BE2C (cell line): ENCODE measurements at regions not wholly inside any gene's neighbourhood (a gene's known extent, or its start where the extent isn't known, plus 50 kb on each side); places are given as distances from the start of the nearest gene placed in this dataset.

Experiments used
- DNase-seq: peaks from one replicate; pipeline ENCODE4 v3.0.0-alpha.2; 2020
- H3K27me3 ChIP-seq: fragments of 250-450 bp; sonication (Bioruptor Pico); 2 replicates; pipeline ENCODE4 v1.5.1; 2020; ENCODE audit warnings: mild to moderate bottlenecking
- H3K36me3 ChIP-seq: fragments of 250-450 bp; sonication (Bioruptor Pico); 2 replicates; pipeline ENCODE4 v1.5.1; 2020; ENCODE audit warnings: mild to moderate bottlenecking
- H3K4me1 ChIP-seq: fragments of 250-450 bp; sonication (Bioruptor Pico); 2 replicates; pipeline ENCODE4 v1.5.1; 2020
- H3K4me3 ChIP-seq: 2 replicates; pipeline ENCODE4 v1.5.1; 2011; ENCODE audit warnings: low read depth, low read length
- H3K9me3 ChIP-seq: fragments of 250-450 bp; sonication (Bioruptor Pico); 2 replicates; pipeline ENCODE4 v1.5.1; 2020
- TF ChIP-seq, protein P1 (sequence below): IDR thresholded peaks from 2 replicates; pipeline ENCODE4 v1.5.1; 2012; ENCODE audit warnings: mild to moderate bottlenecking, low read depth, low read length

DNA sequence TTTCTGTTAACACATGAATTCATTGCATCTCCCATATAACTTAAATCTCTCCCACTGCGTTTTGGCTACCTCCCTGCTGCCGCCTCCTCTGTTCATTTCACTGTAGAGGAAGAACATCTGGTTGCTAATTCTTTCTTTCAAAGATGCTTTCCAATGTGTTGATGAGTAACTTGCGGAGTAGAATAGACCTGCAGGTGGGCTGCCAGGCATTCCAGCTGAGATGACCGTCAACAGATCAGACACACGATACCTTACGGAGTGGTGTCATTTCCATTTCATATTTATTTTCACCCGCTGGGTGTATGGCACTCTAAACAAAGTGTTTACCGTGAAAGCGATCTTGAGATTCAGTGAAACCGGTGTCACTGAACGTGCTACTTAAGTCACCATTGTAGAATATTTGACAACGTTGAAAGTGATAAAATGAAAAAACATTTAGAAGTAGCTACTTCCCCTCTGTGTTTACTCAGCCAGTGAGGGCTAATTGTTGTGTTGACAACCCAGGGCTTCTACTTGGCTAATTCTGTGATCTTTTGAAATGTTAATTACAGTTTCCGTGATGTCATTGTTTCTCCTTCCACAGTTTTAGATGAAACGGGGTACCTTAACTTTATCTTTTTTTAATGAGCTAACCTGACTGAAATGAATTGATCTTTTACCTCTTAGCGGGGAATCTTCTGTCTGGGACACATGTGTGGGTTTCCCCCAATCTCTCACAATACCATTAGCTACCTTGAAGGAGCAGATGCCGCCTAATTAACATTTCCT, 228.5 kb upstream of the ARGLU1 start:
- H3K36me3 ChIP-seq, result no peaks in the 10 kb centered on the region
- H3K9me3 ChIP-seq, result no peaks in the 10 kb centered on the region
- no peaks in the 10 kb centered on the region for H3K27me3 ChIP-seq
- no peaks in the 10 kb centered on the region for H3K4me1 ChIP-seq
- DNase-seq, result no peak
- H3K4me3 ChIP-seq, result no peak overlapping the region
- TF ChIP-seq, protein P1, sequence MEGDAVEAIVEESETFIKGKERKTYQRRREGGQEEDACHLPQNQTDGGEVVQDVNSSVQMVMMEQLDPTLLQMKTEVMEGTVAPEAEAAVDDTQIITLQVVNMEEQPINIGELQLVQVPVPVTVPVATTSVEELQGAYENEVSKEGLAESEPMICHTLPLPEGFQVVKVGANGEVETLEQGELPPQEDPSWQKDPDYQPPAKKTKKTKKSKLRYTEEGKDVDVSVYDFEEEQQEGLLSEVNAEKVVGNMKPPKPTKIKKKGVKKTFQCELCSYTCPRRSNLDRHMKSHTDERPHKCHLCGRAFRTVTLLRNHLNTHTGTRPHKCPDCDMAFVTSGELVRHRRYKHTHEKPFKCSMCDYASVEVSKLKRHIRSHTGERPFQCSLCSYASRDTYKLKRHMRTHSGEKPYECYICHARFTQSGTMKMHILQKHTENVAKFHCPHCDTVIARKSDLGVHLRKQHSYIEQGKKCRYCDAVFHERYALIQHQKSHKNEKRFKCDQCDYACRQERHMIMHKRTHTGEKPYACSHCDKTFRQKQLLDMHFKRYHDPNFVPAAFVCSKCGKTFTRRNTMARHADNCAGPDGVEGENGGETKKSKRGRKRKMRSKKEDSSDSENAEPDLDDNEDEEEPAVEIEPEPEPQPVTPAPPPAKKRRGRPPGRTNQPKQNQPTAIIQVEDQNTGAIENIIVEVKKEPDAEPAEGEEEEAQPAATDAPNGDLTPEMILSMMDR, result no peak

GRCh38 chr13:106795847-106796246, 227.9 kb upstream of the ARGLU1 start:
- Histone ChIP-seq H3K4me3 (no peak overlapping the region), H3K9me3 (no peaks in the 10 kb centered on the region), H3K4me1 (no peaks in the 10 kb centered on the region), H3K27me3 (no peaks in the 10 kb centered on the region), H3K36me3 (no peaks in the 10 kb centered on the region)
- TF ChIP-seq, protein P1, result no peak
- DNase-seq, result no peak

DNA sequence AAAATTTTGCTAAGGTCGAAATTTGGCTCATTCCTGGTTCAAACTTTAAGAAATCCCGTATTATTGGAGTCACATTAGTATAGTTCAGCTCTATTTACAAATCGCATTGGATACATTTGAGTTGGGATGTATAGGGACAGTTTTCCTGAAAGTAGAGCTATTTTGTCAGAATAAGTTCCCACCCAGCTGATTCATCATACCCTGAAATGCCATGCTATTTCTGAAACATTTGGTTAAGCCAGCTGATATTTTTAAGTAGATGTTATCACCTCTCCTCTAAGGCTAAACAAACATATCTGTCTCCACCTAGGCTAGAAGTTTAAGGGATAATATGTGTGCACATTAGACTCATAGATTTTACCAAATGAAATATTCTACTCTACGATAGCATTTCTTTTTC, 226.2 kb upstream of the ARGLU1 start:
- Histone ChIP-seq H3K27me3 (no peaks in the 10 kb centered on the region), H3K4me3 (no peak overlapping the region), H3K9me3 (no peaks in the 10 kb centered on the region), H3K4me1 (no peaks in the 10 kb centered on the region), H3K36me3 (no peaks in the 10 kb centered on the region)
- DNase-seq, result no peak
- TF ChIP-seq, protein P1, result no peak

- Histone ChIP-seq H3K9me3 (no peaks in the 10 kb centered on the region), H3K4me1 (no peaks in the 10 kb centered on the region), H3K27me3 (0 out of 2 replicates have a peak, but pooled peaks cover 3% of the 10 kb centered on the region), H3K4me3 (no peak overlapping the region), H3K36me3 (no peaks in the 10 kb centered on the region)
- TF ChIP-seq, protein P1, result no peak
- DNase-seq, result no peak
These were observed 222.0 kb upstream of the ARGLU1 start for GRCh38 chr13:106789911-106790310.

- TF ChIP-seq, protein P1, result no peak
- no peak for DNase-seq
- H3K36me3 ChIP-seq, result no peaks in the 10 kb centered on the region
These were observed 218.1 kb upstream of the ARGLU1 start for GRCh38 chr13:106786006-106786563.

DNA sequence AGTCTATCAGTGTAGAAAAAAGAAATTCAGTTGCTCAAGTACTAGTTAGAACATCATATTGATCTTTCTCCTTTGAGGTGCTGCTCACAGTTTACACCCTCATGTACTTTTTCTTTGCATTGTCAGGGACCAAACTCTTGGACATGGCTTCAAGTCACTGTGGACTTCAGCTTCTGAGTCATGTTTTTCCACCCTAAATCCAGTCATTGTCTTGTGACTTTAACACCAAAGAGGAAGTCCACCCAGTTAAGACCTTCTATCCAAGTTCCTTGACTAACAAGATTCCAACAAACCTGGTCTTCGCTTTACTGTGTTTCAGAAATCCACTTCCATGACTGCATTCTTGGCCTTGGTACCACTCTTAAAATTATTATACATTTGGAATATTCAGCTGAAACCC, 206.7 kb upstream of the ARGLU1 start:
- Histone ChIP-seq H3K9me3 (no peaks in the 10 kb centered on the region), H3K36me3 (no peaks in the 10 kb centered on the region), H3K4me3 (no peak overlapping the region), H3K27me3 (peaks cover 7% of the 10 kb centered on the region), H3K4me1 (no peaks in the 10 kb centered on the region)
- TF ChIP-seq, protein P1, result no peak
- no peak for DNase-seq

More at GRCh38 chr13:106786006-106786563, 218.1 kb upstream of the ARGLU1 start:
- Histone ChIP-seq H3K4me1 (no peaks in the 10 kb centered on the region), H3K9me3 (no peaks in the 10 kb centered on the region), H3K27me3 (0 out of 2 replicates have a peak, but pooled peaks cover 3% of the 10 kb centered on the region), H3K4me3 (no peak overlapping the region)
